Activated T-cell treated with anti-CD3 and anti-CD28 coated beads, Interleukin-2, amount 50 U/mL, for 24 hours (primary cell): ENCODE measurements at regions not wholly inside any gene's neighbourhood (a gene's known extent, or its start where the extent isn't known, plus 50 kb on each side); places are given as distances from the start of the nearest gene placed in this dataset.

ENCODE experiments used
- DNase-seq: peaks from one replicate; pipeline ENCODE4 v3.0.0-alpha.2; 2020
- H3K27ac Mint-ChIP-seq: 2 replicates; pipeline ENCODE4 v1.8.0; 2020; ENCODE audit warnings: mild to moderate bottlenecking, mixed read lengths
- H3K27me3 Mint-ChIP-seq: 2 replicates; pipeline ENCODE4 v1.8.0; 2020; ENCODE audit warnings: mixed read lengths
- H3K36me3 Mint-ChIP-seq: 2 replicates; pipeline ENCODE4 v1.8.0; 2020; ENCODE audit warnings: low read depth, mixed read lengths
- H3K4me1 Mint-ChIP-seq: 2 replicates; pipeline ENCODE4 v1.8.0; 2020; ENCODE audit warnings: low read depth, mixed read lengths
- H3K4me3 Mint-ChIP-seq: 2 replicates; pipeline ENCODE4 v1.8.0; 2020; ENCODE audit warnings: mild to moderate bottlenecking, moderate library complexity, mixed read lengths
- H3K9me3 Mint-ChIP-seq: 2 replicates; pipeline ENCODE4 v1.8.0; 2020; ENCODE audit warnings: mixed read lengths

DNA sequence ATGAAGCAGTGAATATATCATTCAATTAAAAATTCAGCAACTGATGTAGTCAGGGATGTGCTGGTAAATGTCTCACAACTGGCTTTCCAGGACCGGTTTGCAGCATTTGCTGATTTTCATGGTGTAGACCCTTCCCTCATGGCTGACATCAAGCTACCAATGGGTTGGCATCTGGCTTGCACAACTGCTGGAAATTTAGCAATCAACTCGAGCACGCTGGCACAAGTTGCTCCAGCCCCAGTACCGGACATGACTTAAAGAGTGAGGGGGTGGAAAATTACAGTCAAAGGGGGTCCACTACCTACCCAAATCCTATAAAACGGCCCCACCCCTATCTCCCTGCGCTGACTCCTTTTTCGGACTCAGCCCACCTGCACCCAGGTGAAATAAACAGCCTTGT is 198.4 kb upstream of the NRP1 start:
- Mint-ChIP-seq H3K4me1 (no peaks in the 10 kb centered on the region), H3K36me3 (no peaks in the 10 kb centered on the region), H3K9me3 (no peaks in the 10 kb centered on the region), H3K27ac (no peak overlapping the region), H3K27me3 (peaks cover 33% of the 10 kb centered on the region), H3K4me3 (no peak overlapping the region)
- no peak for DNase-seq

DNA sequence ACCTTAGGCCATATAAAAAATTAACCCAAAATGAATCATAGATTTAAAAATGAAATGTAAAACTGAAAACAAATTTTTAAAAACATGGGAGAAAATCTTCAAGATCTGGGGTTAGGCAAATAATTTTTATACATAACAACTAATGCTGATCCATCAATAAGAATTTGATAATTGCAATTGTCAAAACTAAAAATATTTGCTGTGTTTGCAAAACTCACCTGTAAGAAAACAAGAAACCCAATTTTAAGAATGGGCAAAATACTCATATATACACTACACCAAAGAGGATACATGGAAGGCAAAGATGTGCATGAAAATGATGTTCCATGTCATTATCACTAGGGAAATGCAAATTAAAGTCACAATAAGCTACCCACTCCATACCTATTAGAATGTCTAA is 194.8 kb upstream of the NRP1 start:
- Mint-ChIP-seq H3K27me3 (peaks cover 14% of the 10 kb centered on the region), H3K4me3 (no peak overlapping the region), H3K9me3 (no peaks in the 10 kb centered on the region), H3K4me1 (no peaks in the 10 kb centered on the region), H3K36me3 (no peaks in the 10 kb centered on the region), H3K27ac (no peak overlapping the region)
- no peak for DNase-seq

DNA sequence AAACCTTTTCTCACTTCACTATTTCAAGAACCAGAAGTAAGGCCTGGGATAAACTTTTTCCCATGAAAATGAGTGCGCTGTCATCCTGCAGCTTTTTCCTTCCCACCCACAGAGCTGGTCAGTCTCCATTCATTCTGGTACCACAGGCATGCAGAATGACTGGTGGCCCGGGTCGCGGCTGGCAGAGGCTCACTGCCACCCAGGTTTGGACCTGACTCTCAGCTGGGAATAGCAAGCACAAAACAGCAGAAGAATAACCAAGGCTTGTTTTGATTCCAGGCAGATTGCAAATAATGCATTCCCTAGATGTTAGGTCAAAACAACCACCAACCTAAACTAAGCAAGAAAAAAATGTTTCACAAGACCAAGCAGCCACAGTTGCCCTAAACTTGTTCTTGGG is 190.5 kb upstream of the NRP1 start:
- no peak overlapping the region for H3K4me3 Mint-ChIP-seq
- H3K4me1 Mint-ChIP-seq, result no peaks in the 10 kb centered on the region
- no peak overlapping the region for H3K27ac Mint-ChIP-seq
- peaks cover 42% of the 10 kb centered on the region for H3K27me3 Mint-ChIP-seq
- no peaks in the 10 kb centered on the region for H3K9me3 Mint-ChIP-seq
- DNase-seq, result no peak
- H3K36me3 Mint-ChIP-seq, result no peaks in the 10 kb centered on the region

DNA sequence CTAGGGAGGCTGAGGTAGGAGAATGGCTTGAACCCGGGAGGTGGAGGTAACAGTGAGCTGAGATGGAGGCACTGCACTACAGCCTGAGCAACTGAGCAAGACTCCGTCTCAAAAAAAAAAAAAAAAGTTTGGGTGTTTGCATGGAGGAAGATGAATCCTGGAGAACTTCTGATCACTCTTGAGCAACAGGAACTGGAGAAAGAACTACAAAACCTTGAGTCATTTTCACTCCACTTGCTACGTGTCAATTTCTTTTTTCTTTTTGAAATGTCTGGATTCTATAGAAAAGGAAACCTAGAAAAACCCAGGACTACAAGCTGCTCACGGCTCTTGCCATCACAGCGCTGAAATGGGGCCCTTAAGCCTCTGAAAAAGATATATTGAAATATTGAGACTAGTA is 189.6 kb upstream of the NRP1 start:
- H3K27ac Mint-ChIP-seq, result no peak overlapping the region

DNA sequence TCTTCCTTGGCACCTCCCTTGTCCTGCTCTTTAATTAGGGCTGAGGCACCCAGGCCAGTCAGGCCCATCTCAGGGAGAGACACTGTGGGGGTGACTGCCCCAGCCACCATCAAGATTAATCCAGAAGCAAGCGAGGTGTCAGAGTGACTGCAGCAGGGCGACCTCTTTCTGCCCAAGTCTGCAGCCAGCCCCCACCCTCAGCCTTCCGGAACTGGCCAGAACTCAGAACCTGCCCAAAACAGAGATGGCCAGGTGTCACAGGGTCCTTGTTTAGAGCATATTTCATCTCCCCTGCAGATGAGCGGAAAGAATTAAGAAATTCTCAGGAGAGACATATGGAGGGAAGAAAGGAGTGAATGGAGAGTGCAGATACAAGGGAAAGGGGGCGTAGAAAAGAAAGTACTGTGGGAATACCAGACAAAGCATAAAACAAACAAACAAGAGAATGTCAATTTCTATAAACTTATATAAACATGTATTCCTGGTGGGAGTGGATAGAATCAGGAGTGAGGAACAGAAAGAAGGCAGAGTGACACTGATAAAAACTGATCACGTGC is 188.8 kb upstream of the NRP1 start:
- H3K27me3 Mint-ChIP-seq, result peaks cover 56% of the 10 kb centered on the region
- H3K9me3 Mint-ChIP-seq, result no peaks in the 10 kb centered on the region
- H3K4me3 Mint-ChIP-seq, result no peak overlapping the region
- no peaks in the 10 kb centered on the region for H3K36me3 Mint-ChIP-seq
- H3K4me1 Mint-ChIP-seq, result no peaks in the 10 kb centered on the region
- H3K27ac Mint-ChIP-seq, result no peak overlapping the region
- no peak for DNase-seq

More for the DNA sequence above, 189.6 kb upstream of the NRP1 start:
- Mint-ChIP-seq H3K4me1 (no peaks in the 10 kb centered on the region), H3K9me3 (no peaks in the 10 kb centered on the region), H3K4me3 (no peak overlapping the region), H3K27me3 (peaks cover 51% of the 10 kb centered on the region), H3K36me3 (no peaks in the 10 kb centered on the region)
- DNase-seq, result no peak

DNA sequence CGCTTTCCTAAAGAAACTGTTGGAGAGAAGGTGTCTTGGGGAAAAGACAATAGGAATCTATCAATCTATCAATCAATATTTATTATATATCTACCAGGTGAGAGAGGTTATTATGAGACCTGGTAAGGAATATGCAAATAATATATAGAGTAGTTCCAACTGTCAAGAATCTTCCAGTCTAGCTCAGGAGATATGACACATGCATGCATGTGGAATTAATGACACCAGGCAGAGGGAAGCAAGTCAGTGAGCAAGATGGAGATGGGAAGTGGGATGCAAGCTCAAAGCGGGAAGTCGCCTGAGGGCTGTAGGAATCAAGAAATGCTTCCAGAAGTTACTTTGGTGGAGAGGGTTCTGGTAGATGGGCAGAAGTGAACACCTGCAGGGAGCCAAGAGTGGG is 187.4 kb upstream of the NRP1 start:
- H3K36me3 Mint-ChIP-seq, result no peaks in the 10 kb centered on the region
- DNase-seq, result no peak
- no peak overlapping the region for H3K27ac Mint-ChIP-seq
- no peak overlapping the region for H3K4me3 Mint-ChIP-seq
- H3K9me3 Mint-ChIP-seq, result no peaks in the 10 kb centered on the region
- H3K4me1 Mint-ChIP-seq, result no peaks in the 10 kb centered on the region
- H3K27me3 Mint-ChIP-seq, result peaks cover 61% of the 10 kb centered on the region

DNA sequence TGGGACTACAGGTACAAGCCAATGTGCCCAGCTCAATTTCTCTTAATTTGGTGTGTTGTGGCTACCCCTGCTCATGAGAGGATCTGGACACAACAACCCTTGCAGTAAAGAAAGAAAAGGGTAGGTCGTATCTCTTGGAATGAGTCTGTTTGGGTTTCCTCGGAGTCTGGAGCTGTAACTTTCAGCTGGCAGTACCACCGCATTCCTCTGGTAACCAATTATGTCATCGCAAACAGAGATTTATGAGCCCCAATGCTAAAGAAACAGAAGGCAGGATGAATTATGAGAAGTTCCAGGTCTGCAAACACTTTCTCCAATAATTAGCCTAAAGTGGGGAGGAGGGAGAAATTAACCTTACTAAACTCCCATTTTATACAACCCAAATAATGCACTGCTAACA is 186.6 kb upstream of the NRP1 start:
- Mint-ChIP-seq H3K9me3 (no peaks in the 10 kb centered on the region), H3K4me3 (no peak overlapping the region), H3K36me3 (no peaks in the 10 kb centered on the region), H3K27me3 (peaks cover 58% of the 10 kb centered on the region), H3K27ac (no peak overlapping the region), H3K4me1 (no peaks in the 10 kb centered on the region)
- DNase-seq, result no peak

DNA sequence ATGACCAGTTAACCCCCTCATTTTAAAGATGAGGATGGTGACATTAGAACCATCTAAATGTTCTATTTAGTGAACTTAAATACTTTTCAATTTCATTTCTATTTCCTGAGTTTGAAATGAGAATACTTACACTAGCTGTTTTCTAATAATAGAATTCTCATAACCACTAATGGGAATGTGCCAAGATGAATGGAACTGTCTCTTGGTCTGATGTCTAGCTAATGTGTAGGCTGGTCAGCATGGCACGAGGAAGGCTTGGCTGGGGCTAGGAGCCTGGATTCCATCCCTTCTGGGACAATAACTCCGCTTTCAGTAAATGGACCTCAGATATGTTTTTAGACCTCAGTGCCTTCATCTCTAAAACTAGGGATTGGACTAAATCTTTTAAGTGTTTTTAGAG is 185.8 kb upstream of the NRP1 start:
- Mint-ChIP-seq H3K4me1 (no peaks in the 10 kb centered on the region), H3K9me3 (no peaks in the 10 kb centered on the region), H3K27me3 (peaks cover 58% of the 10 kb centered on the region), H3K27ac (no peak overlapping the region), H3K4me3 (no peak overlapping the region), H3K36me3 (no peaks in the 10 kb centered on the region)
- DNase-seq, result no peak

DNA sequence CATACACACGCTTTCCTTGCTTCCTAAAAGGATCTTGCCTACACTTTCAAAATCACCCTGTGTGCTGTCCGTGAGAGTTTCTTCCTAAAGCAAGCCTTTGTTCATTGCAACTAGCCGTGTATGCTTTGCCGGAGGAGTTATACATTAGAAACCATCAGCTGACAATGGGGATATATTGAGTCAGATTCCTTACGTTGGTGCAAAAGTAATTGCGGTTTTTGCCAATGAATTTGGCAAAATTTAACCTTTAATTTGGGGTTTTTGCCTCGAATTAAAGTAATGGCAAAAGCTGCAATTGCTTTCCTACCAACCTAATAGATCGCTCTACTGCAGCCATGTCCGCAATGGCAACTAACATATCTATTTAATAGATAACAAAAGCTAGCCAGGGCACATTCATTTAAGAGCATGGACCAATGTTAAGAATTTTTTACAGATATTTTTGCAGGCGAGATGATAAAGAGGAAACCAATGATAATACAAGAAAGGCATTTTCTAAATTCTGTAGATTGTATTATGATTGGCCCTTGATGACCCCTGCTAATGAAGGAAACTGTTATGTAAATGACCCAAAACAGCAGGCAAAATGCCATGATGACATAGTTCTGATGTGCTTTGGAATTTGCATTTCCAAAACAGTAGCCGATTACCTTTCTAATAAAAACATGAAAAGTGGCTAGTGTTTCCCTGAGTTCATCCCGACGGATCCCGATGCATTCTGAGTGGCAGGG is 184.8 kb upstream of the NRP1 start:
- H3K36me3 Mint-ChIP-seq, result no peaks in the 10 kb centered on the region
- peaks cover 55% of the 10 kb centered on the region for H3K27me3 Mint-ChIP-seq

DNA sequence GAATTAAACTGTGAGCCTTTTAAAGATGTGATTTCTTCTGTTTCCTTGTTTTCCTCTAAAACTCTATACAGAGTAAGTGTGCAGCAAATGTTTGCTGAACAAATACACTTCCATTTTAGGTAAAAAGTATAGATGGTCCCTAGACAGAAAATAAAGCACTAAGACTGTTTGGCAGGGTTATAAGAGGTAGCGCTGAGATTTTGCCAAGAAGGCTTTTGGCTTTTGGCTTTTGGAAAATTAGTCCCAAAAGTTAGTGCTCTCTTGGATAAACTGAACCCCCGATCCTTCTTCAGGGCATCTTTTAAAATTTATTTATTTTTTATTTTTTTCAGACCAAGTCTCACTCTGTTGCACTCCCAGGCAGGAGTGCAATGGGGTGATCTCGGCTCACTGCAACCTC is 175.7 kb upstream of the NRP1 start:
- DNase-seq, result no peak
- H3K36me3 Mint-ChIP-seq, result no peaks in the 10 kb centered on the region
- H3K9me3 Mint-ChIP-seq, result peaks cover 2% of the 10 kb centered on the region
- peaks cover 29% of the 10 kb centered on the region for H3K27me3 Mint-ChIP-seq
- H3K27ac Mint-ChIP-seq, result no peak overlapping the region
- H3K4me3 Mint-ChIP-seq, result no peak overlapping the region
- peaks cover 17% of the 10 kb centered on the region for H3K4me1 Mint-ChIP-seq

More for the DNA sequence above, 184.8 kb upstream of the NRP1 start:
- no peaks in the 10 kb centered on the region for H3K9me3 Mint-ChIP-seq
- no peak overlapping the region for H3K4me3 Mint-ChIP-seq
- no peak overlapping the region for H3K27ac Mint-ChIP-seq
- no peaks in the 10 kb centered on the region for H3K4me1 Mint-ChIP-seq
- no peak for DNase-seq

DNA sequence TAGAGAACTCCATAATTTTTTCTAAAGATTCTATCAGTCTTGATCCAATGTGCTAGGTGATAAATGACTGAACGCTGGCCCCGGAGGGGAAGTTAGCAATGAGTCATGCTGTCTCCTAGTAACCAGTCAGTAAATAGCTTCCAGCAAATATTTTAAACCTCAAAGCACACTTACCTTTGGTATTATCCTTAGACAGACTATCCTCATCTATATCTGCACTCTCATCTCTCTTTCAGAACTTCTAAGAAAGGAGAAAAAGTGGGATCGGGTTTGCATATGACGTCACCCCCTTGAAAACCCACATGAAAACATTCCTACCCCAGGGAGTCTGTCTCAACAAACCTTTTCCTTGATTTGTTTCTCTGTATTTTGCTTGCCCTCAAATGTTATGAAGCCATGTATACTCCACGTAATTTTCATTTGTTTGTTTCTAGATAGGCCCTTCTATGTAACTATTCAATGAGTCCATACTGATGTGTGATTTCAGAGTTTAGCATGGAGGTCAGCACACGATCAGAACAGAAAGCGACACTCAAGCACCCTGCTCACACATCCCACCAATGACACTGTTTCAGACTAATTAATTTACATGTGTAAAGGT is 174.9 kb upstream of the NRP1 start:
- Mint-ChIP-seq H3K9me3 (peaks cover 2% of the 10 kb centered on the region), H3K27me3 (peaks cover 36% of the 10 kb centered on the region), H3K4me1 (peaks cover 17% of the 10 kb centered on the region), H3K36me3 (no peaks in the 10 kb centered on the region), H3K27ac (no peak overlapping the region), H3K4me3 (no peak overlapping the region)
- DNase-seq, result no peak

DNA sequence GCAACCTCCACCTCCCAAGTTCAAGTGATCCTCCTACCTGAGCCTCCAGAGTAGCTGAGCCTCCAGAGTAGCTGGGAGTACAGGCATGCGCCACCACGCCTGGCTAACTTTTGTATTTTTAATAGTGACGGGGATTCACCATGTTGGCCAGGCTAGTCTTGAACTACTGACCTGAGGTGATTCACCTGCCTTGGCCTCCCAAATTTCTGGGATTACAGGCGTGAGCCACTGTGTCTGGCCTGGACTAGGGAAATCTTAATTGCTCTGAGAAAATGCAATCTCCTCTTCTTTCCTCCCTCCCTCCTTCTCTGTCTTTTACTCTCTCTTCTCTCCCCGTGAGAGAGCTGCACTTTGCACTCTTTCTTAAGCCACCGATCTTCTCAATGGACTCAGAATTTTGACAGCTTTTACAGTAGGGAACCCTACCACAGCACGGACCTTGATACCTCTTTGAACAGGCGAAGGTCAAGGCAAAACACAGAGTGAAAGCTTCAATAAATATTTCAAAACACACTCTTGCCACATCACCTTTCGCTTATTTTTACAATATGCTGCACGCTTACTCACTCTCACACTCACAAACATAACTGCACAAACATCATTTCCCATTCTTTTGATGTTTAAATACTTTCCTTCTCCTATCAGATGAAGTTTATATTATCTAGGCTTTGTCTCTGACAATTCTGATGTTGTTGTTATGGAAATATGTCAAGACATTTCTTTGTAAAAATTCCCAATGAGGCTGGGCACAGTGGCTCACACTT is 173.4 kb upstream of the NRP1 start:
- Mint-ChIP-seq H3K4me1 (peaks cover 17% of the 10 kb centered on the region), H3K4me3 (no peak overlapping the region), H3K27ac (no peak overlapping the region), H3K9me3 (peaks cover 2% of the 10 kb centered on the region), H3K36me3 (no peaks in the 10 kb centered on the region), H3K27me3 (peaks cover 42% of the 10 kb centered on the region)
- no peak for DNase-seq

DNA sequence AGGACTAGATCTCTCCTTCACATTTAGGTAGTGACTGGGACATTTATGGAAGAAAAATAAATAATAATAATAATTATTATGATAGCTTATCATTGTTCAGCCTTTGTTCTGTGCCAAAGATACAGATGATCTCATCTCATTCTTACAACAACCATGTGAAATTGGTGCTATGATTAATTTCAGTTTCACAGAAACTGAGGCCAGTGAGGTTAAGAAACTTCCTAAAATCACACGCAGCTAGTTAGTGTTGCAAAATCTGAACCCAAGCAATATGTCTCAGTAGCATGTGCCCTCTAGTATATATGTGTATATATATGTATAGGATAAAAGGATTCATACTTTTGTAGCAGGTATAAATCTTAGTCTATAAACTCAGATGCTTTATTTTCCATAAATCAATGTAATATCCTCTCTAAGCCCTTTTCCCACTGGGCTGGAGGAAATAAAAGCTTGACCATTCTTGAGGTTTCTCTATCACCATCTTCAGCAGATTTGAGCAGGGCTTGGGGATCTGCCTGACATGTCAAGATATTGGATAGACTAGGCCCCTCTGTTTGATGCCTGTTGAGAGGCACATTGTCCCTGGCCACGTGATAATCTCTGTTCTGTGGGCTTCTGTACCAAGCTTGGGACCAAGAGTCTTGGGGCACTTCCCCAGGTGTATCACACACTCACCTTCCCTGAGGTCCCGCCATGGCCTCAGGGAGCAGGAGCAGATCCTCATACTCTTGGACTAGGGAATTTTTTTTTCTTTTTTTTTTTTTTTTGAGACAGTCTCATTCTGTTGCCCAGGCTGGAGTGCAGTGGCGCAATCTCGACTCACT is 172.6 kb upstream of the NRP1 start:
- no peaks in the 10 kb centered on the region for H3K36me3 Mint-ChIP-seq

DNA sequence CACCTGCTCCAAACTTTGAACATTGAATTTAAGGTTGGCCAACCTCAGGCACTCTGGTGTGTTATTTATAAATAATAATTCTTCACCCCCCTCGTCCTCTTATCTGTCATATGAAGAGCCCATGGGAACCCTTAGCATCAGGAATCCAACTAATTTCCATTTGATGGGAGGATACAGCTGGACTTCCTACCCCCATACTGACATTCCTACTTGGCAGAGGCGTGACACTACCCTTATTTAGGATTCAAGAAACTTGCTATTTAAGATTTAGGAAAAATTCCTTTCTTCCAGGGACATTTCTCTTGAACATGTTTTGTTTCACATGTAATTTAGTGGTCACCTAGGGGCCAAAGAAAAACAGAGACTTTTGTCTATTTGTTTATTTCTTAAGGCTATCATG is 171.9 kb upstream of the NRP1 start:
- H3K9me3 Mint-ChIP-seq, result peaks cover 2% of the 10 kb centered on the region
- H3K4me1 Mint-ChIP-seq, result peaks cover 17% of the 10 kb centered on the region

More for the DNA sequence above, 172.6 kb upstream of the NRP1 start:
- peaks cover 2% of the 10 kb centered on the region for H3K9me3 Mint-ChIP-seq
- peaks cover 17% of the 10 kb centered on the region for H3K4me1 Mint-ChIP-seq
- H3K27ac Mint-ChIP-seq, result no peak overlapping the region
- DNase-seq, result no peak
- H3K27me3 Mint-ChIP-seq, result peaks cover 49% of the 10 kb centered on the region
- H3K4me3 Mint-ChIP-seq, result no peak overlapping the region

More for the DNA sequence above, 171.9 kb upstream of the NRP1 start:
- H3K36me3 Mint-ChIP-seq, result no peaks in the 10 kb centered on the region
- no peak overlapping the region for H3K27ac Mint-ChIP-seq
- no peak overlapping the region for H3K4me3 Mint-ChIP-seq
- peaks cover 54% of the 10 kb centered on the region for H3K27me3 Mint-ChIP-seq
- no peak for DNase-seq
